ENCODE measurements at regions not wholly inside any gene's neighbourhood (a gene's known extent, or its start where the extent isn't known, plus 50 kb on each side); places are given as distances from the start of the nearest gene placed in this dataset.

DNA sequence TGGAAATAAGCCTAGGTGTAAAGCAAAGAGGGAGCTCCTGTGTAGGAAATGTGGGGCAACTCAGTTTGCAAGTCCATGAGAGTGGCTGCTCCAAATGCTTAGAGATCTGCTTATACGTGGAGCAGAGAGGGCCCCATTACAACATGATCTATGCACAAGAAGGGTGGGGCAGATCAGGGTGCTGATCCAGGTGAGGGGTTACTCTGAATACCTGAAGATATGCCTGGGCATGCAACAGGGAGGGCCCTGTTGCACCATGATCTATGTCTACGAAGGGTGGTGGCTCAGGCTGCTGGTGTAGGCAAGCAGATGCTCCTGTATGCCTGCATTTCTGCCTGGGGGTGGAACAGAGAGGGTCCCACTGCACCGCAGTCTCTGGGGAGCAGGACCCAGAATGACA lies 1121.2 kb downstream of the RAPGEF2 start:
- TF ChIP-seq CTCF (IDR thresholded peaks at IDR 0.05) (no peak), POLR2A (IDR thresholded peaks at IDR 0.05) (no peak), EP300 (IDR thresholded peaks at IDR 0.05) (no peak)
